ENCODE measurements at regions not wholly inside any gene's neighbourhood (a gene's known extent, or its start where the extent isn't known, plus 50 kb on each side); places are given as distances from the start of the nearest gene placed in this dataset.
"Not testable (repeated sequence)": the region's sequence is repeated elsewhere in the genome, so short reads cannot be mapped to it uniquely, and the experiment has no call there.

- no peak for DNase-seq
Observed at GRCh38 chr1:30008998-30009657, 714.3 kb downstream of the MATN1 start.

GRCh38 chr1:30008372-30008997 lies 714.9 kb downstream of the MATN1 start:
- no peak for DNase-seq

GRCh38 chr1:30005972-30006619 lies 717.3 kb downstream of the MATN1 start:
- DNase-seq: no peak

- DNase-seq: no peak
Observed at GRCh38 chr1:30001732-30002039, 721.7 kb downstream of the MATN1 start.

GRCh38 chr1:30001011-30001731 lies 722.2 kb downstream of the MATN1 start:
- no peak for DNase-seq

- DNase-seq: no peak
Observed at GRCh38 chr1:30000266-30000665, 723.1 kb downstream of the MATN1 start.

- DNase-seq: no peak
Observed at GRCh38 chr1:29999595-29999994, 723.8 kb downstream of the MATN1 start.

GRCh38 chr1:29998686-29999085 lies 724.7 kb downstream of the MATN1 start:
- no peak for DNase-seq

GRCh38 chr1:29997818-29998217 lies 725.6 kb downstream of the MATN1 start:
- DNase-seq: not testable (repeated sequence)

- no peak for DNase-seq
Observed at GRCh38 chr1:29993950-29994349, 729.4 kb downstream of the MATN1 start.

- DNase-seq: no peak
Observed at GRCh38 chr1:29991815-29992214, 731.6 kb downstream of the MATN1 start.

GRCh38 chr1:29991025-29991424 lies 732.4 kb downstream of the MATN1 start:
- no peak for DNase-seq

GRCh38 chr1:29990304-29990703 lies 733.1 kb downstream of the MATN1 start:
- DNase-seq: no peak

GRCh38 chr1:29986986-29987385 lies 736.4 kb downstream of the MATN1 start:
- DNase-seq: no peak

GRCh38 chr1:29985606-29985945 lies 737.8 kb downstream of the MATN1 start:
- DNase-seq: no peak

- DNase-seq: no peak
Observed at GRCh38 chr1:29984862-29985605, 738.4 kb downstream of the MATN1 start.

- DNase-seq: no peak
Observed at GRCh38 chr1:29984166-29984861, 739.1 kb downstream of the MATN1 start.

- no peak for DNase-seq
Observed at GRCh38 chr1:29983321-29983720, 740.1 kb downstream of the MATN1 start.

GRCh38 chr1:29981586-29982239 lies 741.7 kb downstream of the MATN1 start:
- DNase-seq: no peak

GRCh38 chr1:29977550-29977949 lies 741.2 kb downstream of the PTPRU start:
- no peak for DNase-seq

GRCh38 chr1:29975036-29975694 lies 738.8 kb downstream of the PTPRU start:
- no peak for DNase-seq

GRCh38 chr1:29974316-29974724 lies 738.0 kb downstream of the PTPRU start:
- no peak for DNase-seq

Measured in NCI-H1048 (cell line).